ENCODE measurements at regions not wholly inside any gene's neighbourhood (a gene's known extent, or its start where the extent isn't known, plus 50 kb on each side); places are given as distances from the start of the nearest gene placed in this dataset.
"Not testable (repeated sequence)": the region's sequence is repeated elsewhere in the genome, so short reads cannot be mapped to it uniquely, and the experiment has no call there.

GRCh38 chr3:144968750-144969350 is 997.2 kb downstream of the DIPK2A start:
- H3K4me3 ChIP-seq (ENCODE audit: low read depth, poor library complexity, severe bottlenecking): no peak overlapping the region
- WGBS, 2 donors: 74 to 86% methylated on average over 1 of the region's 1 CpG
- intact Hi-C loops (cut with DNase I; ENCODE audit: low total_unique reads): no loop called here
- no peak for DNase-seq (ENCODE audit: low spot score in 2 of 2)
- no peak for TF ChIP-seq CTCF (IDR thresholded peaks at IDR 0.05)
- TF ChIP-seq POLR2A (IDR thresholded peaks at IDR 0.05): no peak

- intact Hi-C loops (cut with DNase I; ENCODE audit: low total_unique reads); H3K4me3 ChIP-seq (ENCODE audit: low read depth, poor library complexity, severe bottlenecking); DNase-seq (ENCODE audit: low spot score in 2 of 2): not testable (repeated sequence)
- 82 to 85% methylated on average over 7 of the region's 7 CpGs for WGBS, 2 donors
Measured at GRCh38 chr3:144984481-144984880, 1012.9 kb downstream of the DIPK2A start.

- 15 to 28% methylated on average over 2 of the region's 2 CpGs for WGBS, 2 donors
- DNase-seq (ENCODE audit: low spot score in 2 of 2): no peak
- intact Hi-C loops (cut with DNase I; ENCODE audit: low total_unique reads): no loop called here
- H3K4me3 ChIP-seq (ENCODE audit: low read depth, poor library complexity, severe bottlenecking): no peak overlapping the region
- TF ChIP-seq POLR2A (IDR thresholded peaks at IDR 0.05): no peak
- TF ChIP-seq CTCF (IDR thresholded peaks at IDR 0.05): no peak
Measured at GRCh38 chr3:144989807-144990206, 1018.2 kb downstream of the DIPK2A start.

GRCh38 chr3:144995856-144996255 is 1024.2 kb downstream of the DIPK2A start:
- TF ChIP-seq POLR2A (IDR thresholded peaks at IDR 0.05): no peak
- WGBS, 2 donors: 58 to 71% methylated on average over 1 of the region's 1 CpG
- intact Hi-C loops (cut with DNase I; ENCODE audit: low total_unique reads): no loop called here
- H3K4me3 ChIP-seq (ENCODE audit: low read depth, poor library complexity, severe bottlenecking): no peak overlapping the region
- no peak for DNase-seq (ENCODE audit: low spot score in 2 of 2)

- TF ChIP-seq CTCF (IDR thresholded peaks at IDR 0.05): no peak
- 59 to 62% methylated on average over 4 of the region's 4 CpGs for WGBS, 2 donors
- intact Hi-C loops (cut with DNase I; ENCODE audit: low total_unique reads): no loop called here
- H3K4me3 ChIP-seq (ENCODE audit: low read depth, poor library complexity, severe bottlenecking): no peak overlapping the region
- no peak for DNase-seq (ENCODE audit: low spot score in 2 of 2)
Measured at GRCh38 chr3:145005427-145005826, 1033.8 kb downstream of the DIPK2A start.

- WGBS, 2 donors: 48 to 50% methylated on average over 3 of the region's 3 CpGs
- DNase-seq (ENCODE audit: low spot score in 2 of 2): no peak
- H3K4me3 ChIP-seq (ENCODE audit: low read depth, poor library complexity, severe bottlenecking): no peak overlapping the region
- intact Hi-C loops (cut with DNase I; ENCODE audit: low total_unique reads): no loop called here
- TF ChIP-seq POLR2A (IDR thresholded peaks at IDR 0.05): no peak
- no peak for TF ChIP-seq CTCF (IDR thresholded peaks at IDR 0.05)
Measured at GRCh38 chr3:145006271-145006670, 1034.6 kb downstream of the DIPK2A start.

- TF ChIP-seq CTCF (IDR thresholded peaks at IDR 0.05): no peak
- TF ChIP-seq POLR2A (IDR thresholded peaks at IDR 0.05): no peak
Measured at GRCh38 chr3:145013931-145014330, 1042.3 kb downstream of the DIPK2A start.

More at GRCh38 chr3:145013931-145014330, 1042.3 kb downstream of the DIPK2A start:
- intact Hi-C loops (cut with DNase I; ENCODE audit: low total_unique reads): no loop called here
- no peak for DNase-seq (ENCODE audit: low spot score in 2 of 2)
- H3K4me3 ChIP-seq (ENCODE audit: low read depth, poor library complexity, severe bottlenecking): no peak overlapping the region
- 63 to 66% methylated on average over 1 of the region's 1 CpG for WGBS, 2 donors

Measured in lower leg skin (tissue), 4 donors.